ENCODE measurements at regions not wholly inside any gene's neighbourhood (a gene's known extent, or its start where the extent isn't known, plus 50 kb on each side); places are given as distances from the start of the nearest gene placed in this dataset.
A peak's percentile ranks its signal among the peaks of the same experiment; 100 is the strongest.

DNA sequence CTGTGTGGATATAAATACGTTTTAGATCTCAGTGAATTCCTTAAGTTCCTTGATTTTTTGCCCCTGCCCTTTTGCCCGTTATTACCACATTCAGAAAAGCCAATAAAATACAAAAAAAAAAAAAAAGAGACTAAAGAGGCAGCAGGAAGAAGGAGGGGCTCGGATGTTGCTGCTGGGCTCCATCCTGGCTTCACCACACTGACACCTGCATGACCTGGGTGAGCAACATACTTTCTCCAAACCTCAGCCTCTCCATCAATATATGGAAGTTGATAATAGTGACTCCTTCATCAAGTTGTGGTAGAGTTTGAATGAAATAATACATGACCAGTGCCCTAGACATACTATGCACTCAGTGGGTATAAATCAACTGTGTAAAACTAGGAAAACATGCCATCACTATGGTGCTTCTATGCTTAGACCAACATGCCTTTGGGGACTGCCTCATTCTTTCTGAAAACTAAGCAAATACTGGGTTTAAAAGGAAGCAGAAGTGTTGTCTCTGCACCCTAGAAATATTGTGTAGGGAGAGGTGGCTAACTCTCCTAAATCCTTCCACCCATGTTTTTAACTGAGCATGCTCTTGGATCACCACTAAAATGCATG, 243.0 kb downstream of the PIK3R1 start:
- no peak overlapping the region for H3K27ac Mint-ChIP-seq
- ATAC-seq (replicated peaks in 1 of 2) = peak in 1 of 2 donors; percentile 32
- no peaks in the 10 kb centered on the region for H3K36me3 Mint-ChIP-seq (ENCODE audit: insufficient read depth in 2 of 2)
- peaks cover 14% of the 10 kb centered on the region for H3K4me1 Mint-ChIP-seq (ENCODE audit: low read depth)
- H3K4me3 Mint-ChIP-seq = no peak overlapping the region
- H3K27me3 Mint-ChIP-seq (ENCODE audit: low read depth) = peaks cover 17% of the 10 kb centered on the region
- no peaks in the 10 kb centered on the region for H3K9me3 Mint-ChIP-seq
- no peak for DNase-seq

DNA sequence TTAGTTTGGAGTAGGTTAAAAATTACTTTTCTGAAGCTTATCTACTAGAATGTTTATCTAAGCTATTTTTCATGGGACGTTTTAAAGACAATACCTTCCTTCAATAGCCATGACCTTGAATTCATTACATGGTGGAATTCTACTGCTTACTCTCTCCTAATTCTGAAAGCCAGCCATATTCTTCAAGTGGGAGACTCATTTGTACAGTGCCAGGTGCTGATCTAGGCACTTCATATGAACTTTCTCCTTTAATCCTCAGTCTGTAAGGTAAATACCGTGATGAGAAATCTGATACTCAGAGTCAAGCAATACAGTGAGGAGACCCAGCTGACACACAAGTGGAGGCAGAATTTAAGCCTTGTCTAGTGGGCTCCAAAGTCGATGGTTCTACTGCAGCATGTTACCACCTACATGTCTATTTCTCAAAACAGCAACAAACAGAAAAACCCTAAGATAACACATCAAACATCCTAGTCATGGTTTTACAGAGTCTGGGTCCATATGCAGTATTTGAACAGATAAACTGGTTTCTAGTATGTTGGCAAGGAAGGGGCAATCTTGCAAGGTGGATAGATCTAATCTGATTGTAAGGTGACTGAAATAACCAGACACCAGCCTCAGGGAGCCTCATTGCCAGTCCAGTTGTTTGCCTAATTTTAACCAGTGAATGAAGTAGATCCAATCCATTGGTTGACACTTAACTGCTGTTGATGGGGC, 243.7 kb downstream of the PIK3R1 start:
- peaks cover 14% of the 10 kb centered on the region for H3K4me1 Mint-ChIP-seq (ENCODE audit: low read depth)
- DNase-seq (no peak), ATAC-seq (replicated peaks in 1 of 2) (no peak)
- H3K9me3 Mint-ChIP-seq = no peaks in the 10 kb centered on the region
- H3K36me3 Mint-ChIP-seq (ENCODE audit: insufficient read depth in 2 of 2) = no peaks in the 10 kb centered on the region
- no peak overlapping the region for H3K27ac Mint-ChIP-seq
- peaks cover 9% of the 10 kb centered on the region for H3K27me3 Mint-ChIP-seq (ENCODE audit: low read depth)
- H3K4me3 Mint-ChIP-seq = no peak overlapping the region

DNA sequence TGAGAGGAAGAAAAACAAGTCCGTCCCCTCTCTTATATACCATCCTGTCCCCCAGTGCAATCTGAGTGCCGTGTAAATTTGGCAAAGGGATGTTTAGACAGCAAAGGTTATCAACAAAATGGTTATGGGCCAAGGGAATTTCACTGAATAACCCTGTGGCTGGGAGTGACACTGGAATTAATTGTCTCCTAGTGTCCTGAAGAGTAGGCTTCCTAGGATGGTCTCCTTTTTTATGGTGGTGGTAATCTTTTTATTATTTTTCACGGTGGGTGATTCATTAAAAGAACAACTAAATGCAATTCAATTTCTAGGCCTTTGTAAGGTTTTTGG, 244.2 kb downstream of the PIK3R1 start:
- ATAC-seq (replicated peaks in 1 of 2) (no peak), DNase-seq (no peak)
- Mint-ChIP-seq H3K9me3 (no peaks in the 10 kb centered on the region), H3K4me1 (ENCODE audit: low read depth) (peaks cover 14% of the 10 kb centered on the region), H3K27ac (no peak overlapping the region), H3K4me3 (no peak overlapping the region), H3K36me3 (ENCODE audit: insufficient read depth in 2 of 2) (no peaks in the 10 kb centered on the region), H3K27me3 (ENCODE audit: low read depth) (peaks cover 9% of the 10 kb centered on the region)

DNA sequence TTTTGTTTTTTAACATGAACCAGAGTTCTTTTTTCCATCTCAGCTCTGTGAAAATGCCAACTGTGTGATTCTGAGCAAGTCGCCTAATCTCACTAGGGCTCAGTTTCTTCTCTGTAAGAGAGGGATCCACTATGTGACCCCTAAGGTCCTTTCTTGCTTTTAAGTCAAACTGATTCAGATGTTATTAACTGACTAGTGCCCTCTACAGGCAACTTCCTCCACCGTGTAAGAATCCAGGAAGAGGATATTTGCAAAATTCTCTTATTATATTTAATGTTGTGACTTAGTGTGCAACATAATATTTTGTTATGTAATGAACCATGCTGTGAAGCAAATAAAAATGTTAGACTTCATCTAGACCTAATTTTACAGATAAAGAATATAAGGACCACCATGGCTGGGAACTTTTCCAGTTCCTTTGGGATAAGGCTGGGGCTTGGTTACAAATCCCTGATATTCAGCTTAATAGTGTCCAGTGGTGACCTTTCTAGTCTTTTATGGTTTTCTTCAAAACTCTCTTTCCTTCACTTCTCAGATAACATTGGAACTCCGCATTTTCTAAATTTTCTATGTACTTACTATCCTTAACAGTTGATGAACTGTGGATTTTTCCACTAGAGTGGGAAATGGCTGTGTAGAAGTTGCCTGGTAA, 244.7 kb downstream of the PIK3R1 start:
- H3K27me3 Mint-ChIP-seq (ENCODE audit: low read depth) = peaks cover 9% of the 10 kb centered on the region
- no peaks in the 10 kb centered on the region for H3K36me3 Mint-ChIP-seq (ENCODE audit: insufficient read depth in 2 of 2)
- H3K4me1 Mint-ChIP-seq (ENCODE audit: low read depth) = peaks cover 14% of the 10 kb centered on the region
- no peak overlapping the region for H3K27ac Mint-ChIP-seq
- no peak overlapping the region for H3K4me3 Mint-ChIP-seq
- H3K9me3 Mint-ChIP-seq = no peaks in the 10 kb centered on the region
- DNase-seq = peak; percentile 42 to 46
- no peak for ATAC-seq (replicated peaks in 1 of 2)

DNA sequence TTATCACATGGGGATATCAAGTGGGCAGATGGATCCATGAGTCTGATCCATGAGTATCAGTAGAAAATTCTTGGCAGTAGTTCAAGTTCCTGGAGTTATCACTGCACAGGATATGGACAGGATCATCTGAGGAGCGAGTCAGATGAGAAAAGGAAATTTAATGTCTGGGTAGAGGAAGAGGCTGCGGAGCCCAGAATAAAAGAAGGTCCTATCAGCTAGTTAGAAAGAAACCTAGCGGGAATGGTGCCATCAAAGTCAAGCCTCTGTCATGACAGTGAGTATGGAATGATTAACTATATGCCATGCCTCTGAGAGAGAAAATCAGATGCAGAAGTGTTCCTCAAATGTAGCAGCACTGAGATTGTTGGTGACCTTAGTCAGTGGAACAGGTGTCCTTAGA, 248.1 kb downstream of the PIK3R1 start:
- H3K9me3 Mint-ChIP-seq = peaks cover 0 to 4% of the 10 kb centered on the region in 2 donors
- peaks cover 7% of the 10 kb centered on the region for H3K27me3 Mint-ChIP-seq (ENCODE audit: low read depth)
- H3K27ac Mint-ChIP-seq = no peak overlapping the region
- no peaks in the 10 kb centered on the region for H3K36me3 Mint-ChIP-seq (ENCODE audit: insufficient read depth in 2 of 2)
- DNase-seq (no peak), ATAC-seq (replicated peaks in 1 of 2) (no peak)
- H3K4me1 Mint-ChIP-seq (ENCODE audit: low read depth) = peaks cover 3% of the 10 kb centered on the region
- H3K4me3 Mint-ChIP-seq = no peak overlapping the region

DNA sequence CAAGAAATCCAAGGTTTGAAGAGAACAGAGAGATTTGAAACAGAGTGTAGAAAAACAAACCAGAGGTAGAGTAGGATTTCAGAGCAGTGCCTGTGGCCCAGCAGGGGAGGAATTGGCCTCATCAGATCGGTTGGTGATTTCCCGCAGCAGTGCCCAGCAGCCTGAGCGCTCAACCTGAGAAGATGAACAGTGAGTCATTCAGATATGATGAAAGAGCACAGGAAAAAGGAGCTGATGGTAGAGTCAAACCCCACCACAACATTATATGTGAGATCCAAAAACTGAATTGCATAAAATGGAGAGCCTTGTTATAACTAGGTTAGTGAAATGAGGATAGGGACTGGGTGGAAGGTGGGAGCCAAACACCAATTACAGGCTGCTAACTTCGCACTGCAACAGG, 248.9 kb downstream of the PIK3R1 start:
- DNase-seq (peak; percentile 75 to 81), ATAC-seq (replicated peaks in 1 of 2) (peak; percentile 95 to 97)
- Mint-ChIP-seq H3K27ac (no peak overlapping the region), H3K4me1 (ENCODE audit: low read depth) (no peaks in the 10 kb centered on the region), H3K36me3 (ENCODE audit: insufficient read depth in 2 of 2) (no peaks in the 10 kb centered on the region), H3K9me3 (peaks cover 0 to 4% of the 10 kb centered on the region in 2 donors), H3K27me3 (ENCODE audit: low read depth) (peaks cover 7% of the 10 kb centered on the region), H3K4me3 (no peak overlapping the region)

DNA sequence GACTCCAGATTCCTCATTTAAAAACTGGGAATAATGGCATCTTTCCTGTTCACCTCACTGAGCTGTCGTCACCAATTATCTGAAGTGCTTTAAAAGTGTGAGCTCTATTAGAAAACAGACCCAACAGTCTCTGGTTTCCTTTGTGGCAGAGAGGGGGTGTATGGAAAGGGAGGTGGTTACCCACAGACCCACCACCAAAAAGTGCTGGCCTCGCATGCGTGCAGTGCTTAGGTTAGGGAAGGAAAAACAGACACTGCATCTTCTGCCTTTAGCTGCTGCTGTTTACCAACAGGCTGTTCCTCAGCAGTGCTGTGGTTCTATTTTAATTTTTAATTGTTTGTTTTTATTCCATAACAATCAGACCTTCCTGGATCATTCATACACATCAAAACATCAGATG, 249.6 kb downstream of the PIK3R1 start:
- Mint-ChIP-seq H3K4me1 (ENCODE audit: low read depth) (no peaks in the 10 kb centered on the region), H3K9me3 (peaks cover 0 to 4% of the 10 kb centered on the region in 2 donors), H3K27ac (no peak overlapping the region), H3K27me3 (ENCODE audit: low read depth) (peaks cover 11% of the 10 kb centered on the region), H3K4me3 (no peak overlapping the region), H3K36me3 (ENCODE audit: insufficient read depth in 2 of 2) (no peaks in the 10 kb centered on the region)
- DNase-seq = peak; percentile 55 to 62
- peak; percentile 41 to 61 for ATAC-seq (replicated peaks in 1 of 2)

DNA sequence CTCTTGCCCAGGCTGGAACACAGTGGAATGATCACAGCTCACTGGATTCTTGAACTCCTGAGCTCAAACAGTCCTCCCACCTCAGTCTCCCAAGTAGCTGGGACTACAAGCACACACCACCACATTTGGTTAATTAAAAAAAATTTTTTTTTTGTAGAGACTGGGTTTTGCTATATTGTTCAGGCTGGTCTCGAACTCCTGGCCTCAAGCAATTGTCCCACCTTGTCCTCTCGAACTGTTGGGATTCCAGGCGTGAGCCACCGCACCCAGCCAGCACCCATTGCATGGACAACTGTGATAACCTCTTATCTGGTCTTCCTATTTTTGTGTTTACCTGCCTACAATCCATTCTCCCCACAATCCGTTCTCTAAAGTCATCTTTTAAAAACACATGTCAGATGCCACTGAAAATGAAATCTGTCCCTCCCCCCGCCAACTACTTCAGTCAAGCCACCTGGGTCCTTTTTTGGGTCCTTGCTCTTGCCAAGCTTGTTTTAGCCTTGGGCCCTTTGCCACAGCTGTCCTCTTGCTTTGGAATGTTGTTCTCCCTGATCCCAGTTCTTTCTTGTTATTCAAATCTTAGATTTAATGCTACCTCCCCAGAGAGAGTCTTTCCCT, 250.5 kb downstream of the PIK3R1 start:
- H3K27ac Mint-ChIP-seq = no peak overlapping the region
- peaks cover 0 to 4% of the 10 kb centered on the region in 2 donors for H3K9me3 Mint-ChIP-seq

DNA sequence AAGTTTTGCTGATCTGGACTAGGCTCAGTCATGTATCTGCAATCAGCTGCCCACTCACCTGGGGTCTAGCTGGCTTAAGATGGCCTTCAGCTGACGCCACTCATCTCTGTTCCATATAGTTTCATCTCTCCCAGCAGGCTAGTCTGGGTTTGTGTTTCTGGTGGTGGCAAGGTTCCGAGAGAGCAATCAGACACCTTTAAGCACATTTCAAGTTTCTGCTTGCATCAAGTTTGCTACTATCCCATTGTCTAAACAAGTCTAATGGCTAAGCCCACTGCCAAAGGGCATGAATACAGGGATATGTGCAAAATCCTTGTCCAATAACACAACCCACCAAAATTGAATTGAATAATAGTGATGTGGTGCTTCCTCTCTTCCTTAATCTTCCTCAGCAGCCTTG, 251.7 kb downstream of the PIK3R1 start:
- no peak for ATAC-seq (replicated peaks in 1 of 2)
- H3K36me3 Mint-ChIP-seq (ENCODE audit: insufficient read depth in 2 of 2) = no peaks in the 10 kb centered on the region
- no peak overlapping the region for H3K4me3 Mint-ChIP-seq
- peaks cover 19% of the 10 kb centered on the region for H3K27me3 Mint-ChIP-seq (ENCODE audit: low read depth)
- no peak for DNase-seq
- peak overlapping the region; percentile 50 for H3K27ac Mint-ChIP-seq
- peaks cover 0 to 4% of the 10 kb centered on the region in 2 donors for H3K9me3 Mint-ChIP-seq
- no peaks in the 10 kb centered on the region for H3K4me1 Mint-ChIP-seq (ENCODE audit: low read depth)

More for the DNA sequence above, 250.5 kb downstream of the PIK3R1 start:
- no peaks in the 10 kb centered on the region for H3K36me3 Mint-ChIP-seq (ENCODE audit: insufficient read depth in 2 of 2)
- H3K27me3 Mint-ChIP-seq (ENCODE audit: low read depth) = peaks cover 19% of the 10 kb centered on the region
- no peaks in the 10 kb centered on the region for H3K4me1 Mint-ChIP-seq (ENCODE audit: low read depth)
- no peak for DNase-seq
- no peak for ATAC-seq (replicated peaks in 1 of 2)
- no peak overlapping the region for H3K4me3 Mint-ChIP-seq

DNA sequence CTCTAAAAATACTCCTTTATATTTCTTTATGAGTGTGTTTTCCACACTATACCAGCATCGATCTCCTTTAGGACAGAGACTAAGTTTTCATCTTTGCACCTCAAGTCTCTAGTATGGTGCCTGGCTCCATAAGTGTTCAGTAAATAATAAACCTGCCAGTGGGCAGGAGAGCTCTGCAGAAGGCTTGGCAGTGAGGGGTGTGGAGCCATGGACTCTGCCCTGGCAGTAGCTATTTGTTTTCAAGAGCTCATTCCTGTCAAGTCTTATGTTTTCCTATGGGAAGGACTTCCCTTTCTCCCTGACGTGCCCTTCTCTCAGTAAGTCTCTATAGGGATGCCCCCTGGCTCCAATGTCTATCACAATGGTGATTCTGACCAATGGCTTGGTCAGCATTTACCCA, 252.2 kb downstream of the PIK3R1 start:
- no peak overlapping the region for H3K4me3 Mint-ChIP-seq

DNA sequence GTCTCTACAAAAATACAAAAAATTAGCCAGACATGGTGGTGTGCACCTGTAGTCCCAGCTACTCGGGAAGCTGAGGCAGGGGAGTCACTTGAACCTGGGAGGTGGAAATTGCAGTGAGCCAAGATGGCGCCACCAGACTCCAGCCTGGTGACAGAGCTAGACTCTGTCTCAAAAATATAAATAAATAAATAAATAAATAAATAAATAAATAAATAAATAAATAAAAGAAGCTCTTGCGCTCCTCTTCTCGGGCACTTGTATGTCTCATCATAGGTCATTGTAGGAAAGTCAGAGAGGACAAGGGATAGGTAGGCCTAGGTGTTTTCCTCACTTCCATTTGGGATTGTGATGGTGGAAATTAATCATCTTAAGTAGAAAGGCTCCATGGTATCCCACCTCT, 252.8 kb downstream of the PIK3R1 start:
- ATAC-seq (replicated peaks in 1 of 2) = no peak
- H3K4me1 Mint-ChIP-seq (ENCODE audit: low read depth) = no peaks in the 10 kb centered on the region
- peaks cover 0 to 4% of the 10 kb centered on the region in 2 donors for H3K9me3 Mint-ChIP-seq
- H3K4me3 Mint-ChIP-seq = no peak overlapping the region
- no peaks in the 10 kb centered on the region for H3K36me3 Mint-ChIP-seq (ENCODE audit: insufficient read depth in 2 of 2)
- no peak overlapping the region for H3K27ac Mint-ChIP-seq
- H3K27me3 Mint-ChIP-seq (ENCODE audit: low read depth) = peaks cover 19% of the 10 kb centered on the region
- DNase-seq = no peak

More for the DNA sequence above, 252.2 kb downstream of the PIK3R1 start:
- no peaks in the 10 kb centered on the region for H3K4me1 Mint-ChIP-seq (ENCODE audit: low read depth)
- peak overlapping the region; percentile 50 for H3K27ac Mint-ChIP-seq
- DNase-seq = no peak
- ATAC-seq (replicated peaks in 1 of 2) = no peak
- peaks cover 0 to 4% of the 10 kb centered on the region in 2 donors for H3K9me3 Mint-ChIP-seq
- H3K36me3 Mint-ChIP-seq (ENCODE audit: insufficient read depth in 2 of 2) = no peaks in the 10 kb centered on the region
- H3K27me3 Mint-ChIP-seq (ENCODE audit: low read depth) = peaks cover 19% of the 10 kb centered on the region

DNA sequence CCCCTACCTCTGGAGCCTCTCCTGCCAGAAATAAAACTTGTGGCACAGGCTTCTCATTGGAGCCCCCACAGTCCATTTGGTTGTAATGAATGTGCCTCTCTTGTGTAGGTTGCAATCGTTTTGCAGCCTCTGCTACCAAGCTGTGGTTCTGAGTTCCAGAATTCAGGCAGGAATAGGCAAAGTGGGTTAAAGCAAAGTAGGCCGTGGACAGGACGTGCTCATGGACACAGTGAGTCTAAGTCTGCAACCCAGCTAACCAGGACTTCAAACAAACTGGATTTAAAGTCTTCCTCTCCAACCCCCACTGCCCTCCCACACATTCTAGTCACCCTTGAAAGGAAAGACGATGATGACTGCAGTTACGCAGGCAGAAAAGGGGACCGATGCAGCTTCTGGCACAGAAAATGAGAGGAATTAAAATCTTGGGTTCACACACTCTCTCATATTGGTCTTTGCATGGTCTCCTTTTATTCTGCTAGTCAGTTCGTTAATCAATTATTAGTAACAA, 260.0 kb downstream of the PIK3R1 start:
- DNase-seq (no peak), ATAC-seq (replicated peaks in 1 of 2) (no peak)
- Mint-ChIP-seq H3K4me3 (no peak overlapping the region), H3K36me3 (ENCODE audit: insufficient read depth in 2 of 2) (no peaks in the 10 kb centered on the region), H3K27me3 (ENCODE audit: low read depth) (peaks cover 14% of the 10 kb centered on the region), H3K9me3 (no peaks in the 10 kb centered on the region), H3K27ac (no peak overlapping the region), H3K4me1 (ENCODE audit: low read depth) (no peaks in the 10 kb centered on the region)

DNA sequence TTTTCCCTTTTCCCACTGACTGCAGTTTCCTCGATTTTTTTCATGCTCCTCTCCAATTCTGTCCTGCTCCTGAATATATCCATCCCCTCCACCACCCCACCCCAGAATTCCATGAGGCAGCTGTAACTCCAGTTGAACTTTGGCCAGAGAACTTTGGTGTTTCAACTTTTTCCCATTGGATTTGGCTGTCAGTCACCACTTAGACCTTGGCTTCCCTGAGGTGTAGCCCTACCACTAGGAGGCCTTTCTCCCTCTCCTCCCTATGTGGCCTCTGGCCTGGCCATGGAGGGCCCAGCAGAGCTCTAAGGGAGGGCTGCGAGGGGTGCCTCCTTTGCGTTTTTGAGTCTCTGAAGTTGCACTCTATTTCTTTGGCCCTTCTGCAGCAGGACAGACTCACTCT, 261.3 kb downstream of the PIK3R1 start:
- no peak for ATAC-seq (replicated peaks in 1 of 2)
- H3K9me3 Mint-ChIP-seq = no peaks in the 10 kb centered on the region

More for the DNA sequence above, 261.3 kb downstream of the PIK3R1 start:
- DNase-seq = no peak
- no peak overlapping the region for H3K27ac Mint-ChIP-seq
- H3K4me1 Mint-ChIP-seq (ENCODE audit: low read depth) = no peaks in the 10 kb centered on the region
- no peak overlapping the region for H3K4me3 Mint-ChIP-seq
- no peaks in the 10 kb centered on the region for H3K36me3 Mint-ChIP-seq (ENCODE audit: insufficient read depth in 2 of 2)
- peaks cover 15% of the 10 kb centered on the region for H3K27me3 Mint-ChIP-seq (ENCODE audit: low read depth)
